ENCODE measurements at regions not wholly inside any gene's neighbourhood (a gene's known extent, or its start where the extent isn't known, plus 50 kb on each side); places are given as distances from the start of the nearest gene placed in this dataset.

DNA sequence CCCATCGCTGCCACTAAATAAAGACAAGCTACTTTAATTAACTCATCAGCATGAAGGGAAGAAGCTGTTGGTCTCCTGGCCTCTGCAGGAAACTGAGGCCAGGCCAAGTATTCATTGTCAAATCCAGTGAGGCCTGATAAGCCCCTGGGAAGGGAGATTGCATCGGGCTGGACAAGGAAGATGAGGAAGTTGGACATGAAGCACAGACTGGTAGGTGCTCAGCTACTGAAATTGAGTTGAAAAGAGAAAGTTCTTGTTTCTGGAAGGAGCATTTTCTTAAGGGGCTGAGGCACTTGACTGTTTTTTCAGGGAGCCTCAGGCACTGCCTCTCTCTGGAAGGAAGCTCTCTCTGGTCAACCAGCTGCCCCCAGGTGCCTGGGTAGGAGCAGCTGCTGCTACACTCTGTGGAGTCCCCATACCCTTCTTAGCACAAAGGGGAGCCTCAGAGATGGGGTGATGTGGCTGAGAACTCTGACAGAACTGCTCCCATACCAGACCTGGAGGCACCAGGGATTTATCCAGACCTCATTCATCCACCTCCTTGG, 90.3 kb upstream of the IKZF1 start:
- TF ChIP-seq POLR2AphosphoS5 (IDR thresholded peaks at IDR 0.05) (no peak), CTCF (IDR thresholded peaks at IDR 0.05) (no peak), POLR2A (IDR thresholded peaks at IDR 0.05) (no peak)
